EL (cell line): ENCODE measurements at regions not wholly inside any gene's neighbourhood (a gene's known extent, or its start where the extent isn't known, plus 50 kb on each side); places are given as distances from the start of the nearest gene placed in this dataset.
"Not testable (repeated sequence)": the region's sequence is repeated elsewhere in the genome, so short reads cannot be mapped to it uniquely, and the experiment has no call there.

Source experiments
- DNase-seq: peaks from one replicate; pipeline ENCODE4 v3.0.0-alpha.2; 2016

- no peak for DNase-seq
Observed at GRCh38 chr6:165843121-165843520, 180.1 kb upstream of the PDE10A start.

GRCh38 chr6:165842281-165842936 is 179.4 kb upstream of the PDE10A start:
- no peak for DNase-seq

GRCh38 chr6:165841153-165841558 is 178.1 kb upstream of the PDE10A start:
- no peak for DNase-seq

- DNase-seq: no peak
Observed at GRCh38 chr6:165837948-165838745, 175.1 kb upstream of the PDE10A start.

- DNase-seq: not testable (repeated sequence)
Observed at GRCh38 chr6:165836648-165837047, 173.6 kb upstream of the PDE10A start.

- DNase-seq: no peak
Observed at GRCh38 chr6:165835410-165835851, 172.4 kb upstream of the PDE10A start.

GRCh38 chr6:165834613-165835259 is 171.7 kb upstream of the PDE10A start:
- no peak for DNase-seq

GRCh38 chr6:165833355-165833754 is 170.3 kb upstream of the PDE10A start:
- no peak for DNase-seq

GRCh38 chr6:165831812-165832510 is 168.9 kb upstream of the PDE10A start:
- no peak for DNase-seq

- no peak for DNase-seq
Observed at GRCh38 chr6:165830761-165831160, 167.7 kb upstream of the PDE10A start.

GRCh38 chr6:165829376-165829775 is 166.3 kb upstream of the PDE10A start:
- no peak for DNase-seq

GRCh38 chr6:165827190-165827518 is 164.1 kb upstream of the PDE10A start:
- DNase-seq: no peak

GRCh38 chr6:165826487-165827189 is 163.6 kb upstream of the PDE10A start:
- no peak for DNase-seq

- no peak for DNase-seq
Observed at GRCh38 chr6:165825256-165825815, 162.3 kb upstream of the PDE10A start.

GRCh38 chr6:165823609-165824326 is 160.7 kb upstream of the PDE10A start:
- DNase-seq: no peak

GRCh38 chr6:165822501-165822900 is 159.5 kb upstream of the PDE10A start:
- no peak for DNase-seq

- no peak for DNase-seq
Observed at GRCh38 chr6:165821754-165822153, 158.7 kb upstream of the PDE10A start.

GRCh38 chr6:165820934-165821333 is 157.9 kb upstream of the PDE10A start:
- no peak for DNase-seq

- DNase-seq: no peak
Observed at GRCh38 chr6:165820407-165820806, 157.4 kb upstream of the PDE10A start.

GRCh38 chr6:165819394-165819793 is 156.4 kb upstream of the PDE10A start:
- no peak for DNase-seq

GRCh38 chr6:165818200-165818599 is 155.2 kb upstream of the PDE10A start:
- no peak for DNase-seq

- DNase-seq: no peak
Observed at GRCh38 chr6:165817771-165818170, 154.7 kb upstream of the PDE10A start.
